ENCODE measurements at regions not wholly inside any gene's neighbourhood (a gene's known extent, or its start where the extent isn't known, plus 50 kb on each side); places are given as distances from the start of the nearest gene placed in this dataset.

DNA sequence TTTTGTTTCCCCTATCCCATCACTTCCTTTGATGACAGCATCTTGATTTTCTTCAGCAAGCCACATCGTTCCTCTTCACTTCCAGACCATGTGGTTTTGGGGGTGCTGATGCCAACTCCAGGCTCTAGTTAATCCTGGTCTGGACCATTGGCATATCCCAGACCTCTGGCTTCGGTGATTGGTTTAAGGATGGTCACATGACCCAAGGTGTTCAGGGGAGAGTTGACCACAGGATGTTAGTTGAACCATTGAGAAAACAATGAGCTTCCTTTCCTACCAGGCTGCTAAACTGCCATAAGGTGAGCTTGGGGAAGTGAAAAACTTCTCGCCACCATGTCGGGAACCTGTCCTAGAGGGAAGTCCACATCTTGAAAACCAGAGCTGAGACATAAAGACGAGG is 60.9 kb upstream of the TLR3 start:
- TF ChIP-seq EZH2 (IDR thresholded peaks at IDR 0.05) = no peak
- no peak for TF ChIP-seq EZH2phosphoT487 (IDR thresholded peaks at IDR 0.05)
- TF ChIP-seq, protein P1, sequence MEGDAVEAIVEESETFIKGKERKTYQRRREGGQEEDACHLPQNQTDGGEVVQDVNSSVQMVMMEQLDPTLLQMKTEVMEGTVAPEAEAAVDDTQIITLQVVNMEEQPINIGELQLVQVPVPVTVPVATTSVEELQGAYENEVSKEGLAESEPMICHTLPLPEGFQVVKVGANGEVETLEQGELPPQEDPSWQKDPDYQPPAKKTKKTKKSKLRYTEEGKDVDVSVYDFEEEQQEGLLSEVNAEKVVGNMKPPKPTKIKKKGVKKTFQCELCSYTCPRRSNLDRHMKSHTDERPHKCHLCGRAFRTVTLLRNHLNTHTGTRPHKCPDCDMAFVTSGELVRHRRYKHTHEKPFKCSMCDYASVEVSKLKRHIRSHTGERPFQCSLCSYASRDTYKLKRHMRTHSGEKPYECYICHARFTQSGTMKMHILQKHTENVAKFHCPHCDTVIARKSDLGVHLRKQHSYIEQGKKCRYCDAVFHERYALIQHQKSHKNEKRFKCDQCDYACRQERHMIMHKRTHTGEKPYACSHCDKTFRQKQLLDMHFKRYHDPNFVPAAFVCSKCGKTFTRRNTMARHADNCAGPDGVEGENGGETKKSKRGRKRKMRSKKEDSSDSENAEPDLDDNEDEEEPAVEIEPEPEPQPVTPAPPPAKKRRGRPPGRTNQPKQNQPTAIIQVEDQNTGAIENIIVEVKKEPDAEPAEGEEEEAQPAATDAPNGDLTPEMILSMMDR (IDR thresholded peaks at IDR 0.05) = no peak
- H3K4me2 ChIP-seq = no peak overlapping the region
- H4K20me1 ChIP-seq (ENCODE audit: low read depth) = no peaks in the 10 kb centered on the region
- H3K27ac Mint-ChIP-seq = no peak overlapping the region
- H3K4me1 Mint-ChIP-seq = no peaks in the 10 kb centered on the region
- DNase-seq (ENCODE audit: low spot score) = no peak
- no peaks in the 10 kb centered on the region for H3K9me3 ChIP-seq (ENCODE audit: low read depth)
- no peaks in the 10 kb centered on the region for H3K9me3 Mint-ChIP-seq
- no peak overlapping the region for H3K27ac ChIP-seq
- H3K27me3 ChIP-seq = no peaks in the 10 kb centered on the region
- no peak overlapping the region for H3K4me3 Mint-ChIP-seq
- no peak overlapping the region for H3K9ac ChIP-seq
- no peak overlapping the region for H2AFZ ChIP-seq (replicated peaks)
- no peaks in the 10 kb centered on the region for H3K79me2 ChIP-seq (ENCODE audit: low read depth)
- no peaks in the 10 kb centered on the region for H3K36me3 ChIP-seq
- H3K4me3 ChIP-seq = no peak overlapping the region
- H3F3A ChIP-seq (ENCODE audit: low read depth) = no peaks in the 10 kb centered on the region
- peaks cover under 1% of the 10 kb centered on the region for H3K4me1 ChIP-seq
- H3K36me3 Mint-ChIP-seq = no peaks in the 10 kb centered on the region
- peaks cover 3% of the 10 kb centered on the region for H3K27me3 Mint-ChIP-seq (ENCODE audit: insufficient read depth, low read depth)

- H3K4me3 Mint-ChIP-seq = no peak overlapping the region
- H3K27ac Mint-ChIP-seq = no peak overlapping the region
- H3K27ac ChIP-seq = no peak overlapping the region
- no peaks in the 10 kb centered on the region for H3K79me2 ChIP-seq (ENCODE audit: low read depth)
- H3K9me3 Mint-ChIP-seq = no peaks in the 10 kb centered on the region
- no peak for DNase-seq (ENCODE audit: low spot score)
- H3K4me1 Mint-ChIP-seq = peaks cover 2% of the 10 kb centered on the region
- no peak overlapping the region for H3K9ac ChIP-seq
- TF ChIP-seq EZH2phosphoT487 (IDR thresholded peaks at IDR 0.05) (no peak), EZH2 (IDR thresholded peaks at IDR 0.05) (no peak)
- TF ChIP-seq, protein P1 (IDR thresholded peaks at IDR 0.05) = no peak
- no peaks in the 10 kb centered on the region for H3K36me3 Mint-ChIP-seq
- H3K4me1 ChIP-seq = peaks cover 13% of the 10 kb centered on the region
- H3F3A ChIP-seq (ENCODE audit: low read depth) = peaks cover 9% of the 10 kb centered on the region
- H3K9me3 ChIP-seq (ENCODE audit: low read depth) = no peaks in the 10 kb centered on the region
- no peaks in the 10 kb centered on the region for H4K20me1 ChIP-seq (ENCODE audit: low read depth)
- no peak overlapping the region for H2AFZ ChIP-seq (replicated peaks)
- no peak overlapping the region for H3K4me2 ChIP-seq
- H3K27me3 Mint-ChIP-seq (ENCODE audit: insufficient read depth, low read depth) = peaks cover 3% of the 10 kb centered on the region
- H3K36me3 ChIP-seq = no peaks in the 10 kb centered on the region
- no peaks in the 10 kb centered on the region for H3K27me3 ChIP-seq
- no peak overlapping the region for H3K4me3 ChIP-seq
These were observed 59.0 kb upstream of the TLR3 start for GRCh38 chr4:186009976-186010375.

GRCh38 chr4:186010821-186011220 is 58.1 kb upstream of the TLR3 start:
- no peak overlapping the region for H3K4me2 ChIP-seq
- peaks cover 9% of the 10 kb centered on the region for H3F3A ChIP-seq (ENCODE audit: low read depth)
- H3K9ac ChIP-seq = no peak overlapping the region
- no peaks in the 10 kb centered on the region for H4K20me1 ChIP-seq (ENCODE audit: low read depth)
- Mint-ChIP-seq H3K27ac (no peak overlapping the region), H3K36me3 (no peaks in the 10 kb centered on the region), H3K9me3 (no peaks in the 10 kb centered on the region), H3K4me3 (no peak overlapping the region), H3K4me1 (peaks cover 2% of the 10 kb centered on the region), H3K27me3 (ENCODE audit: insufficient read depth, low read depth) (peaks cover 3% of the 10 kb centered on the region)
- H3K27me3 ChIP-seq = no peaks in the 10 kb centered on the region
- no peak overlapping the region for H3K27ac ChIP-seq
- H2AFZ ChIP-seq (replicated peaks) = no peak overlapping the region
- no peak for DNase-seq (ENCODE audit: low spot score)
- no peak overlapping the region for H3K4me3 ChIP-seq
- no peaks in the 10 kb centered on the region for H3K79me2 ChIP-seq (ENCODE audit: low read depth)
- TF ChIP-seq, protein P1 (IDR thresholded peaks at IDR 0.05) = no peak
- no peak for TF ChIP-seq EZH2phosphoT487 (IDR thresholded peaks at IDR 0.05)
- TF ChIP-seq EZH2 (IDR thresholded peaks at IDR 0.05) = no peak
- H3K9me3 ChIP-seq (ENCODE audit: low read depth) = no peaks in the 10 kb centered on the region
- H3K36me3 ChIP-seq = no peaks in the 10 kb centered on the region
- peaks cover 13% of the 10 kb centered on the region for H3K4me1 ChIP-seq

Measured in neural progenitor cell (in vitro differentiated cells).